ENCODE measurements at regions not wholly inside any gene's neighbourhood (a gene's known extent, or its start where the extent isn't known, plus 50 kb on each side); places are given as distances from the start of the nearest gene placed in this dataset.
A peak's percentile ranks its signal among the peaks of the same experiment; 100 is the strongest.

- Histone ChIP-seq H3K9me3 (no peaks in the 10 kb centered on the region), H3K36me3 (peaks cover 0 to 15% (median 0%) of the 10 kb centered on the region in 3 donors), H3K27ac (no peak overlapping the region), H3K4me3 (no peak overlapping the region), H3K4me1 (peaks cover 0 to 3% (median 0%) of the 10 kb centered on the region in 3 donors), H3K27me3 (no peaks in the 10 kb centered on the region)
- no peak for TF ChIP-seq POLR2A (IDR thresholded peaks at IDR 0.05)
- TF ChIP-seq, protein P1, sequence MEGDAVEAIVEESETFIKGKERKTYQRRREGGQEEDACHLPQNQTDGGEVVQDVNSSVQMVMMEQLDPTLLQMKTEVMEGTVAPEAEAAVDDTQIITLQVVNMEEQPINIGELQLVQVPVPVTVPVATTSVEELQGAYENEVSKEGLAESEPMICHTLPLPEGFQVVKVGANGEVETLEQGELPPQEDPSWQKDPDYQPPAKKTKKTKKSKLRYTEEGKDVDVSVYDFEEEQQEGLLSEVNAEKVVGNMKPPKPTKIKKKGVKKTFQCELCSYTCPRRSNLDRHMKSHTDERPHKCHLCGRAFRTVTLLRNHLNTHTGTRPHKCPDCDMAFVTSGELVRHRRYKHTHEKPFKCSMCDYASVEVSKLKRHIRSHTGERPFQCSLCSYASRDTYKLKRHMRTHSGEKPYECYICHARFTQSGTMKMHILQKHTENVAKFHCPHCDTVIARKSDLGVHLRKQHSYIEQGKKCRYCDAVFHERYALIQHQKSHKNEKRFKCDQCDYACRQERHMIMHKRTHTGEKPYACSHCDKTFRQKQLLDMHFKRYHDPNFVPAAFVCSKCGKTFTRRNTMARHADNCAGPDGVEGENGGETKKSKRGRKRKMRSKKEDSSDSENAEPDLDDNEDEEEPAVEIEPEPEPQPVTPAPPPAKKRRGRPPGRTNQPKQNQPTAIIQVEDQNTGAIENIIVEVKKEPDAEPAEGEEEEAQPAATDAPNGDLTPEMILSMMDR (IDR thresholded peaks at IDR 0.05) = no peak
- 69 to 79% methylated on average over 3 of the region's 3 CpGs for WGBS, 2 donors
- no peak for DNase-seq
- intact Hi-C loops (cut with DNase I) = no loop called here
Measured at GRCh38 chr17:63349478-63350000, 96.6 kb downstream of the CYB561 start.

GRCh38 chr17:63350364-63350763, 95.7 kb downstream of the CYB561 start:
- Histone ChIP-seq H3K27ac (no peak overlapping the region), H3K27me3 (no peaks in the 10 kb centered on the region), H3K36me3 (peaks cover 0 to 23% (median 0%) of the 10 kb centered on the region in 3 donors), H3K9me3 (no peaks in the 10 kb centered on the region), H3K4me1 (peaks cover 0 to 9% (median 0%) of the 10 kb centered on the region in 3 donors), H3K4me3 (no peak overlapping the region)
- 90 to 91% methylated on average over 4 of the region's 4 CpGs for WGBS, 2 donors
- no peak for DNase-seq
- intact Hi-C loops (cut with DNase I) = no loop called here
- no peak for TF ChIP-seq POLR2A (IDR thresholded peaks at IDR 0.05)
- TF ChIP-seq, protein P1 (IDR thresholded peaks at IDR 0.05) = no peak

DNA sequence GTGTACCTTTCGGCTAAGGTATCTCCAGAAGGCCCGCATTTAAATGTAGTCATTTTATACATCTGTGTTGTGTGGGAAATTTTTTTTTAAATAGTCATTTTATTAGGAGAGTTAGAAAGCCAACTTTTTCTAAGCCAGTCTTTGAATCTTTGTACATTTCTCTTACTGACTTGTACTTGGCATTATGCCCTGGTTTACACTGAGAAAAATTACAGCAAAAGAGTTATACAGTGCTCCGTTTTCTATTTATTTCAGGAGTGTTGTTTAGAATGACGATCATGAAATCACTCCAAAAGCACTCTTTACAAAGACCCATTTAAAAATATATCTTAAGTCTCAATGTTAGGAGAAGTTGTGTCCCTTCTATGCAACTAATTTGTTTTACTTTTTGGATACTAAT, 91.8 kb downstream of the CYB561 start:
- Histone ChIP-seq H3K4me3 (no peak overlapping the region), H3K36me3 (peaks cover 0 to 24% (median 0%) of the 10 kb centered on the region in 3 donors), H3K27me3 (no peaks in the 10 kb centered on the region), H3K9me3 (no peaks in the 10 kb centered on the region), H3K4me1 (peaks cover 0 to 9% (median 6%) of the 10 kb centered on the region in 3 donors), H3K27ac (peak overlapping the region in 2 of 4 donors; percentile 2 to 29)
- TF ChIP-seq POLR2A (IDR thresholded peaks at IDR 0.05) = no peak
- TF ChIP-seq, protein P1 (IDR thresholded peaks at IDR 0.05) = no peak
- 75 to 76% methylated on average over 4 of the region's 4 CpGs for WGBS, 2 donors
- DNase-seq = no peak
- intact Hi-C loops (cut with DNase I) = no loop called here

- peak overlapping the region in 3 of 4 donors; percentile 22 to 34 (median 30) for H3K27ac ChIP-seq
- TF ChIP-seq, protein P1 (IDR thresholded peaks at IDR 0.05) = no peak
- TF ChIP-seq POLR2A (IDR thresholded peaks at IDR 0.05) = no peak
Measured at GRCh38 chr17:63356337-63356757, 89.8 kb downstream of the CYB561 start.

GRCh38 chr17:63358111-63358839, 87.8 kb downstream of the CYB561 start:
- H3K4me1 ChIP-seq = peaks cover 0 to 9% (median 6%) of the 10 kb centered on the region in 3 donors
- H3K9me3 ChIP-seq = no peaks in the 10 kb centered on the region
- H3K27ac ChIP-seq = no peak overlapping the region
- no peaks in the 10 kb centered on the region for H3K27me3 ChIP-seq
- H3K4me3 ChIP-seq = no peak overlapping the region
- DNase-seq = no peak
- WGBS, 2 donors = 68 to 77% methylated on average over 6 of the region's 6 CpGs
- H3K36me3 ChIP-seq = peaks cover 0 to 28% (median 0%) of the 10 kb centered on the region in 3 donors
- intact Hi-C loops (cut with DNase I) = no loop called here
- no peak for TF ChIP-seq POLR2A (IDR thresholded peaks at IDR 0.05)
- TF ChIP-seq, protein P1 (IDR thresholded peaks at IDR 0.05) = no peak

More at GRCh38 chr17:63356337-63356757, 89.8 kb downstream of the CYB561 start:
- intact Hi-C loops (cut with DNase I) = no loop called here
- Histone ChIP-seq H3K36me3 (peaks cover 0 to 22% (median 0%) of the 10 kb centered on the region in 3 donors), H3K9me3 (no peaks in the 10 kb centered on the region), H3K4me3 (no peak overlapping the region), H3K4me1 (peaks cover 0 to 9% (median 6%) of the 10 kb centered on the region in 3 donors), H3K27me3 (no peaks in the 10 kb centered on the region)
- 0 to 11% methylated on average over 1 of the region's 1 CpG for WGBS, 2 donors
- no peak for DNase-seq
